Left lung (tissue), 4 donors: ENCODE measurements at regions not wholly inside any gene's neighbourhood (a gene's known extent, or its start where the extent isn't known, plus 50 kb on each side); places are given as distances from the start of the nearest gene placed in this dataset.

Experiments
- ATAC-seq: fragments of 200-7000 bp; cut with Tn5 transposase; one replicate; pipeline ENCODE4 v1.9.1; 2020; ENCODE audit warnings: moderate library complexity
- DNase-seq, 4 donors: peaks; one replicate each; pipeline ENCODE4 v3.0.0-alpha.2; 2013 to 2020
- H3K27ac ChIP-seq, 2 donors: fragments of 200-600 bp; sonication (generic) in 1 of 2; one replicate each; pipeline versions ENCODE4 v1.5.0 to v1.8.0; 2020 to 2021
- H3K27me3 ChIP-seq, 2 donors: fragments of 200-600 bp; sonication (generic) in 1 of 2; one replicate each; pipeline versions ENCODE4 v1.5.0 to v1.8.0; 2020 to 2021
- H3K36me3 ChIP-seq, 2 donors: fragments of 200-600 bp; sonication (generic) in 1 of 2; one replicate each; pipeline versions ENCODE4 v1.5.0 to v1.8.0; 2020 to 2021
- H3K4me1 ChIP-seq, 2 donors: fragments of 200-600 bp; one replicate each; pipeline ENCODE4 v1.8.0; 2021
- H3K4me3 ChIP-seq, 2 donors: fragments of 200-600 bp; sonication (generic) in 1 of 2; one replicate each; pipeline versions ENCODE4 v1.5.0 to v1.8.0; 2020 to 2021; ENCODE audit warnings: mild to moderate bottlenecking in 1 of 2
- H3K9me3 ChIP-seq, 2 donors: fragments of 200-600 bp; sonication (generic) in 1 of 2; one replicate each; pipeline versions ENCODE4 v1.5.0 to v1.8.0; 2020 to 2021
- CTCF ChIP-seq, 2 donors: fragments of 200-600 bp; sonication (generic) in 1 of 2; IDR thresholded peaks; one replicate each; pipeline versions ENCODE4 v1.5.0 to v1.8.0; 2021; ENCODE audit warnings: antibody characterized with exemption in 2 of 2
- intact Hi-C, 2 donors: fragments of 100-400 bp; cut with DNase I; formaldehyde crosslinking; loops; one replicate each; pipeline versions ENCODE4 v1.11.2 to v1.14.2; 2022
- donor health status: DM: no; HTN: yes; CAD: no.
- donor health status: DM: no; HTN: no; CAD: no.

- H3K4me3 ChIP-seq = no peak overlapping the region
- no peak overlapping the region for H3K27ac ChIP-seq
- ATAC-seq (no peak), DNase-seq (no peak)
- no peaks in the 10 kb centered on the region for H3K27me3 ChIP-seq
- no peaks in the 10 kb centered on the region for H3K36me3 ChIP-seq
- no peak for TF ChIP-seq CTCF (IDR thresholded peaks at IDR 0.05)
- peaks cover 0 to 13% of the 10 kb centered on the region in 2 donors for H3K9me3 ChIP-seq
- H3K4me1 ChIP-seq = no peaks in the 10 kb centered on the region
- intact Hi-C loops = no loop called here
These were observed 171.4 kb downstream of the SUCLA2 start for GRCh38 chr13:47829690-47830089.

- DNase-seq (peak in 2 of 4 donors; percentile 15 to 60), ATAC-seq (no peak)
- Histone ChIP-seq H3K9me3 (peaks cover 0 to 15% of the 10 kb centered on the region in 2 donors), H3K27ac (no peak overlapping the region), H3K27me3 (no peaks in the 10 kb centered on the region), H3K4me1 (no peaks in the 10 kb centered on the region), H3K36me3 (no peaks in the 10 kb centered on the region), H3K4me3 (no peak overlapping the region)
- TF ChIP-seq CTCF (IDR thresholded peaks at IDR 0.05) = no peak
- intact Hi-C loops = no loop called here
These were observed 174.6 kb downstream of the SUCLA2 start for GRCh38 chr13:47826471-47826870.

GRCh38 chr13:47822036-47822435 lies 179.0 kb downstream of the SUCLA2 start:
- DNase-seq = no peak
- no peak for ATAC-seq
- peaks cover 0 to 15% of the 10 kb centered on the region in 2 donors for H3K9me3 ChIP-seq
- H3K4me1 ChIP-seq = no peaks in the 10 kb centered on the region
- intact Hi-C loops = no loop called here
- H3K27me3 ChIP-seq = no peaks in the 10 kb centered on the region
- TF ChIP-seq CTCF (IDR thresholded peaks at IDR 0.05) = no peak
- no peak overlapping the region for H3K4me3 ChIP-seq
- no peaks in the 10 kb centered on the region for H3K36me3 ChIP-seq
- no peak overlapping the region for H3K27ac ChIP-seq

GRCh38 chr13:47816831-47817230 lies 184.2 kb downstream of the SUCLA2 start:
- no peak overlapping the region for H3K27ac ChIP-seq
- no peak for TF ChIP-seq CTCF (IDR thresholded peaks at IDR 0.05)
- no peaks in the 10 kb centered on the region for H3K36me3 ChIP-seq
- ATAC-seq (no peak), DNase-seq (no peak)
- intact Hi-C loops = no loop called here
- H3K27me3 ChIP-seq = no peaks in the 10 kb centered on the region
- H3K9me3 ChIP-seq = no peaks in the 10 kb centered on the region
- H3K4me1 ChIP-seq = no peaks in the 10 kb centered on the region
- no peak overlapping the region for H3K4me3 ChIP-seq

GRCh38 chr13:47813718-47814117 lies 187.4 kb downstream of the SUCLA2 start:
- ATAC-seq (no peak), DNase-seq (no peak)
- H3K4me1 ChIP-seq = no peaks in the 10 kb centered on the region
- TF ChIP-seq CTCF (IDR thresholded peaks at IDR 0.05) = no peak
- H3K9me3 ChIP-seq = no peaks in the 10 kb centered on the region
- intact Hi-C loops = no loop called here
- no peak overlapping the region for H3K27ac ChIP-seq
- no peaks in the 10 kb centered on the region for H3K27me3 ChIP-seq
- no peak overlapping the region for H3K4me3 ChIP-seq
- H3K36me3 ChIP-seq = no peaks in the 10 kb centered on the region
